Activated T-helper 17 cell treated with anti-CD3 and anti-CD28 coated beads, Interleukin-2, amount 50 U/mL, for 72 hours (primary cell): ENCODE measurements at regions not wholly inside any gene's neighbourhood (a gene's known extent, or its start where the extent isn't known, plus 50 kb on each side); places are given as distances from the start of the nearest gene placed in this dataset.
A peak's percentile ranks its signal among the peaks of the same experiment; 100 is the strongest.

Experiments used
- ATAC-seq: fragments of 150-1000 bp; cut with Tn5 transposase; replicated peaks from 2 replicates; pipeline ENCODE4 v1.10.0; 2021; ENCODE audit warnings: mild to moderate bottlenecking, moderate library complexity
- H3K27ac Mint-ChIP-seq: one replicate; pipeline ENCODE4 v1.8.0; 2022; ENCODE audit warnings: mixed read lengths
- H3K27me3 Mint-ChIP-seq: one replicate; pipeline ENCODE4 v1.8.0; 2022; ENCODE audit warnings: mixed read lengths
- H3K36me3 Mint-ChIP-seq: one replicate; pipeline ENCODE4 v1.8.0; 2022; ENCODE audit warnings: low read depth, mild to moderate bottlenecking, mixed read lengths
- H3K4me1 Mint-ChIP-seq: one replicate; pipeline ENCODE4 v1.8.0; 2022; ENCODE audit warnings: mixed read lengths
- H3K4me3 Mint-ChIP-seq: one replicate; pipeline ENCODE4 v1.8.0; 2022; ENCODE audit warnings: mild to moderate bottlenecking, mixed read lengths
- H3K9me3 Mint-ChIP-seq: one replicate; pipeline ENCODE4 v1.8.0; 2022; ENCODE audit warnings: mixed read lengths

- Mint-ChIP-seq H3K27me3 (no peaks in the 10 kb centered on the region), H3K9me3 (peaks cover 4% of the 10 kb centered on the region)
Measured at GRCh38 chr2:147101941-147102790, 742.7 kb upstream of the ACVR2A start.

GRCh38 chr2:147100406-147101035 lies 744.3 kb upstream of the ACVR2A start:
- ATAC-seq: no peak
- H3K4me1 Mint-ChIP-seq: peaks cover 5% of the 10 kb centered on the region
- no peaks in the 10 kb centered on the region for H3K27me3 Mint-ChIP-seq
- H3K27ac Mint-ChIP-seq: no peak overlapping the region
- H3K9me3 Mint-ChIP-seq: peaks cover 4% of the 10 kb centered on the region
- no peaks in the 10 kb centered on the region for H3K36me3 Mint-ChIP-seq
- H3K4me3 Mint-ChIP-seq: no peak overlapping the region

More at GRCh38 chr2:147101941-147102790, 742.7 kb upstream of the ACVR2A start:
- H3K4me3 Mint-ChIP-seq: no peak overlapping the region
- no peak for ATAC-seq
- peaks cover 3% of the 10 kb centered on the region for H3K4me1 Mint-ChIP-seq
- no peaks in the 10 kb centered on the region for H3K36me3 Mint-ChIP-seq
- no peak overlapping the region for H3K27ac Mint-ChIP-seq

GRCh38 chr2:147099845-147100244 lies 745.0 kb upstream of the ACVR2A start:
- Mint-ChIP-seq H3K27ac (no peak overlapping the region), H3K4me1 (peaks cover 5% of the 10 kb centered on the region), H3K4me3 (no peak overlapping the region), H3K27me3 (no peaks in the 10 kb centered on the region), H3K9me3 (peaks cover 4% of the 10 kb centered on the region), H3K36me3 (no peaks in the 10 kb centered on the region)
- no peak for ATAC-seq

- H3K27ac Mint-ChIP-seq: no peak overlapping the region
- ATAC-seq: no peak
- H3K4me1 Mint-ChIP-seq: peaks cover 5% of the 10 kb centered on the region
- H3K36me3 Mint-ChIP-seq: no peaks in the 10 kb centered on the region
- H3K9me3 Mint-ChIP-seq: no peaks in the 10 kb centered on the region
- H3K27me3 Mint-ChIP-seq: no peaks in the 10 kb centered on the region
- no peak overlapping the region for H3K4me3 Mint-ChIP-seq
Measured at GRCh38 chr2:147098940-147099339, 745.9 kb upstream of the ACVR2A start.

- H3K27ac Mint-ChIP-seq: peak overlapping the region; percentile 12
- H3K36me3 Mint-ChIP-seq: no peaks in the 10 kb centered on the region
- no peak for ATAC-seq
- H3K4me3 Mint-ChIP-seq: no peak overlapping the region
- no peaks in the 10 kb centered on the region for H3K9me3 Mint-ChIP-seq
- H3K27me3 Mint-ChIP-seq: no peaks in the 10 kb centered on the region
- peaks cover 5% of the 10 kb centered on the region for H3K4me1 Mint-ChIP-seq
Measured at GRCh38 chr2:147097747-147098146, 747.1 kb upstream of the ACVR2A start.

GRCh38 chr2:147096671-147097070 lies 748.2 kb upstream of the ACVR2A start:
- no peak overlapping the region for H3K27ac Mint-ChIP-seq
- H3K9me3 Mint-ChIP-seq: no peaks in the 10 kb centered on the region
- peaks cover 5% of the 10 kb centered on the region for H3K4me1 Mint-ChIP-seq
- no peak overlapping the region for H3K4me3 Mint-ChIP-seq
- H3K36me3 Mint-ChIP-seq: no peaks in the 10 kb centered on the region
- H3K27me3 Mint-ChIP-seq: no peaks in the 10 kb centered on the region
- ATAC-seq: peak; percentile 96

- H3K4me1 Mint-ChIP-seq: peaks cover 5% of the 10 kb centered on the region
- H3K36me3 Mint-ChIP-seq: no peaks in the 10 kb centered on the region
- no peak for ATAC-seq
- no peaks in the 10 kb centered on the region for H3K27me3 Mint-ChIP-seq
- no peak overlapping the region for H3K27ac Mint-ChIP-seq
- H3K9me3 Mint-ChIP-seq: no peaks in the 10 kb centered on the region
- H3K4me3 Mint-ChIP-seq: no peak overlapping the region
Measured at GRCh38 chr2:147095376-147095775, 749.5 kb upstream of the ACVR2A start.

GRCh38 chr2:147094077-147094476 lies 750.8 kb upstream of the ACVR2A start:
- peaks cover 5% of the 10 kb centered on the region for H3K4me1 Mint-ChIP-seq
- no peak overlapping the region for H3K4me3 Mint-ChIP-seq
- no peak overlapping the region for H3K27ac Mint-ChIP-seq
- no peaks in the 10 kb centered on the region for H3K27me3 Mint-ChIP-seq
- ATAC-seq: no peak
- no peaks in the 10 kb centered on the region for H3K9me3 Mint-ChIP-seq
- H3K36me3 Mint-ChIP-seq: no peaks in the 10 kb centered on the region

GRCh38 chr2:147092266-147092665 lies 752.6 kb upstream of the ACVR2A start:
- no peaks in the 10 kb centered on the region for H3K27me3 Mint-ChIP-seq
- H3K27ac Mint-ChIP-seq: no peak overlapping the region
- peaks cover 3% of the 10 kb centered on the region for H3K4me1 Mint-ChIP-seq
- no peak overlapping the region for H3K4me3 Mint-ChIP-seq
- H3K9me3 Mint-ChIP-seq: no peaks in the 10 kb centered on the region
- ATAC-seq: no peak
- no peaks in the 10 kb centered on the region for H3K36me3 Mint-ChIP-seq

GRCh38 chr2:147091448-147091847 lies 753.4 kb upstream of the ACVR2A start:
- H3K36me3 Mint-ChIP-seq: no peaks in the 10 kb centered on the region
- H3K4me1 Mint-ChIP-seq: no peaks in the 10 kb centered on the region
- H3K4me3 Mint-ChIP-seq: no peak overlapping the region
- no peaks in the 10 kb centered on the region for H3K9me3 Mint-ChIP-seq
- H3K27me3 Mint-ChIP-seq: no peaks in the 10 kb centered on the region
- no peak overlapping the region for H3K27ac Mint-ChIP-seq
- no peak for ATAC-seq

GRCh38 chr2:147088871-147089270 lies 756.0 kb upstream of the ACVR2A start:
- no peaks in the 10 kb centered on the region for H3K4me1 Mint-ChIP-seq
- no peak overlapping the region for H3K4me3 Mint-ChIP-seq
- H3K27me3 Mint-ChIP-seq: no peaks in the 10 kb centered on the region
- H3K27ac Mint-ChIP-seq: no peak overlapping the region
- H3K36me3 Mint-ChIP-seq: no peaks in the 10 kb centered on the region
- H3K9me3 Mint-ChIP-seq: no peaks in the 10 kb centered on the region
- ATAC-seq: no peak

GRCh38 chr2:147086715-147087114 lies 758.1 kb upstream of the ACVR2A start:
- Mint-ChIP-seq H3K9me3 (no peaks in the 10 kb centered on the region), H3K27ac (no peak overlapping the region), H3K4me1 (no peaks in the 10 kb centered on the region), H3K36me3 (no peaks in the 10 kb centered on the region), H3K4me3 (no peak overlapping the region), H3K27me3 (no peaks in the 10 kb centered on the region)
- no peak for ATAC-seq

- no peaks in the 10 kb centered on the region for H3K4me1 Mint-ChIP-seq
- no peaks in the 10 kb centered on the region for H3K9me3 Mint-ChIP-seq
- H3K4me3 Mint-ChIP-seq: no peak overlapping the region
- no peak overlapping the region for H3K27ac Mint-ChIP-seq
- ATAC-seq: no peak
- H3K36me3 Mint-ChIP-seq: no peaks in the 10 kb centered on the region
- H3K27me3 Mint-ChIP-seq: no peaks in the 10 kb centered on the region
Measured at GRCh38 chr2:147083664-147084063, 761.2 kb upstream of the ACVR2A start.

- no peaks in the 10 kb centered on the region for H3K36me3 Mint-ChIP-seq
- no peak overlapping the region for H3K27ac Mint-ChIP-seq
- peak; percentile 56 for ATAC-seq
- no peaks in the 10 kb centered on the region for H3K4me1 Mint-ChIP-seq
- no peaks in the 10 kb centered on the region for H3K27me3 Mint-ChIP-seq
- no peaks in the 10 kb centered on the region for H3K9me3 Mint-ChIP-seq
- H3K4me3 Mint-ChIP-seq: no peak overlapping the region
Measured at GRCh38 chr2:147082850-147083522, 761.8 kb upstream of the ACVR2A start.

- H3K4me3 Mint-ChIP-seq: no peak overlapping the region
- H3K36me3 Mint-ChIP-seq: no peaks in the 10 kb centered on the region
- peaks cover 9% of the 10 kb centered on the region for H3K27me3 Mint-ChIP-seq
- peaks cover 3% of the 10 kb centered on the region for H3K9me3 Mint-ChIP-seq
- no peak for ATAC-seq
- H3K4me1 Mint-ChIP-seq: no peaks in the 10 kb centered on the region
- H3K27ac Mint-ChIP-seq: no peak overlapping the region
Measured at GRCh38 chr2:147081831-147082230, 763.0 kb upstream of the ACVR2A start.
